GM18520 (cell line): ENCODE measurements at regions not wholly inside any gene's neighbourhood (a gene's known extent, or its start where the extent isn't known, plus 50 kb on each side); places are given as distances from the start of the nearest gene placed in this dataset.
"Not testable (repeated sequence)": the region's sequence is repeated elsewhere in the genome, so short reads cannot be mapped to it uniquely, and the experiment has no call there.

Experiments
- ATAC-seq: cut with Tn5 transposase; IDR thresholded peaks from one replicate; pipeline ENCODE4 v1.9.1; 2021; ENCODE audit not compliant: unreplicated experiment

GRCh38 chr2:7145707-7146106 is 228.5 kb downstream of the RNF144A start:
- ATAC-seq, result no peak

- no peak for ATAC-seq
Observed at GRCh38 chr2:7146151-7146550, 228.9 kb downstream of the RNF144A start.

DNA sequence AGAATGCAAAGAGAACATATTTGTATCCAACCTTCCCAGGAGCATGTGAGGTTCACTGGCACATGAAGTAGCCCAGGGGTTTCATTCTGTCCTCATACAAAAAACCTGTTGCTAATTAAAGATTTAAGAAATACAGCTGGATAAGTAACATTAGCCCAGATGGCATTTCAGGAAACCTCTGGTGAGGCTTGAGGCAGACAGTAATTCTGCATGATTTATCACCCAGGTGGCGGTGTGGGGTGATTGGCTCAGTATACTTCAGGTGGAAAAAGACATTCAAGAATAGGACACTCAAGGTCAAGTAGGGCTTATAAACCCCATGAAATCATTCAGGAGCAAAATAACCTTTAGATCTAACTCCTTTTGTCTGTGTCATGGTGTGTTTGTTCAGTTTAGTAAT is 237.4 kb downstream of the RNF144A start:
- no peak for ATAC-seq

GRCh38 chr2:7161501-7161900 is 244.3 kb downstream of the RNF144A start:
- ATAC-seq, result no peak

GRCh38 chr2:7165736-7166135 is 248.5 kb downstream of the RNF144A start:
- ATAC-seq, result no peak

GRCh38 chr2:7167801-7168411 is 250.7 kb downstream of the RNF144A start:
- ATAC-seq, result no peak

GRCh38 chr2:7169593-7169992 is 252.4 kb downstream of the RNF144A start:
- no peak for ATAC-seq

- not testable (repeated sequence) for ATAC-seq
Observed at GRCh38 chr2:7178996-7179395, 261.8 kb downstream of the RNF144A start.

DNA sequence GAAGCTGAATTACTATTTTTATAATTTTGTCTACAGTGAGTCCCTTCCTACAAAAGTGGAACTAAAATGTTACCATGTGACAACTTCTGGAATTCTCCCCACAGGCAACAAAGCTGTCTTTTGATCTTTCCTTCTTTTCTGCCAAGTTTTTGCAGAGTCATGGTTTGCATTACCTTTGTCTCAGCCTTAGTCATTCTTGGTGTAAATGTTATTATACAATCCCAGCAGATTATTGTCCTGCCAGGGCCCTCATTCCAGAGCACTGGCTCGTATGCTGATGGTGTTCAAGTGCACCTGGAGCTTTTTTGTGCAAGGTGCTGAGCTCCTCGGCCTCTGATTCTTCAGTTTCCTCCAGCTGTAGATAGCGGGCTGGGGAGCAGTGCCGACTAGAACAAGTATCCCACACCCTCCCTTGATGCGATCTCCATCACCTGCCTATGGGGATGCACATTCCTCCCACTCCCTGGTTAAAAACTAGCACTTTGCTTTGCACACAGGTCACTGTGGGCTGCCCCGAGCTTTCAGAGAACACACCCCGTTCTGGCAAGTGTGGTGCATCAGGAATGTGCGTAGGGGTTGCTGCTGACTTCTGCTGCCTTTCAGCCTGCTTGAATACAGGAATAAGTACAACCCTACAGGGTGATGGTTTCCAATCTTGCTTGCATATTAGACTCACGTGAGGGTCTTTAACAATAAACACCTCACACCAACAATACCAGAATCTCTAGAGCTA is 263.6 kb downstream of the RNF144A start:
- no peak for ATAC-seq

DNA sequence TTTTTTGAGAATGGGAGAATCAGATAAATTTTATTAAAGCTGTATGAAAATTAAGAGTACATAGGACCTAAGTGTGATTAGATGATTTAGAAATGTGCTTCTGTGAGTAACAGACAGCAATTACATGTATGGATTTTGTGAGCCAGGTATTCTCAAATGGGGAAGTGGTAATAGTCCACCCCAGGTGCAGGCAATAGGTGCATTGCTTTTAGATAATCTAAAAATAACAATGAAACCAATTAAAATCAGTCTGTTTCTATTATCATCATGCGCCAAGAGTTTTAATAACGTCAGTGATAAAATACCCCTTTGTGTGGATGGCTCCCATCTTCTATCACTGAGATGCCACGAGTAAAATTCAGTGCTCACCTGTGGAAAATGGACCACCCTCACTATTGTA is 265.3 kb downstream of the RNF144A start:
- ATAC-seq, result no peak

- no peak for ATAC-seq
Observed at GRCh38 chr2:7189106-7189505, 271.9 kb downstream of the RNF144A start.

GRCh38 chr2:7190587-7191324 is 273.5 kb downstream of the RNF144A start:
- ATAC-seq, result no peak

GRCh38 chr2:7191932-7192331 is 274.7 kb downstream of the RNF144A start:
- ATAC-seq, result no peak

DNA sequence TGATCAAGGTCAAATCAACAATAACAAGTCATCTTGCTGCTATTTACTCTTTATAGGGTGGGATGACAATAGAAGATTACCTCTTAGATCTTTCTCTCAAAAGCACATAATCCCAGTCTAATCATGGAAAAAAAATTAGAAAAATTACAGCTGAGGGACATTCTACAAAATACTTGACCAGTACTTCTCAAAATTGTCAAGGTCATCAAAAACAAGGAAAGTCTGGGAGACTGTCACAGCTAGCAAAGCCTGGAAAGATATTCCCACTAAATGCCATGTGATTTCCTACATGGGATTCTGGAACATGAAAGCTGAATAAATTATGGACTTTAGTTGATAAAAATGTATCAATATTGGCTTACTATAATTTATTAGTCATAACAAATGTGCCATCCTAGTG is 276.2 kb downstream of the RNF144A start:
- no peak for ATAC-seq

DNA sequence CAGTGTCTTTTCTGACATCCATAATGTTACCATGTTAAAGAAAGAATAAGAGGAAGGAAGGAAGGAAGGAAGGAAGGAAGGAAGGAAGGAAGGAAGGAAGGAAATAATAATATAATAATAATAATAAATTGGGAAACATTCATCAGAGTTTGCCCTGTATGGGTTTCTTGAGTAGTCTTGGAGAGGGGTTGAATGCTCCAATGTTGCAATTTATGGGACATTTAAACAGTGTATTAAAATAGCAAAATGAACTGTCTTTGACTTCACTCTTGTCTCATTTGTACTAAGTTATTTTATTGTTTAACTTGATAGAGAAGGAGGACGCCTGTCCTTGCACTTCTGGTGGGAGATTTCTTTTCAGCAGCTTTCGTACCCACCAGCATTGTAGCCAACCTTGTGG is 277.7 kb downstream of the RNF144A start:
- no peak for ATAC-seq

GRCh38 chr2:7196883-7197282 is 279.7 kb downstream of the RNF144A start:
- ATAC-seq, result no peak

GRCh38 chr2:7201851-7202250 is 284.6 kb downstream of the RNF144A start:
- no peak for ATAC-seq

GRCh38 chr2:7203056-7203467 is 285.9 kb downstream of the RNF144A start:
- ATAC-seq, result no peak

- no peak for ATAC-seq
Observed at GRCh38 chr2:7205151-7205830, 288.1 kb downstream of the RNF144A start.

DNA sequence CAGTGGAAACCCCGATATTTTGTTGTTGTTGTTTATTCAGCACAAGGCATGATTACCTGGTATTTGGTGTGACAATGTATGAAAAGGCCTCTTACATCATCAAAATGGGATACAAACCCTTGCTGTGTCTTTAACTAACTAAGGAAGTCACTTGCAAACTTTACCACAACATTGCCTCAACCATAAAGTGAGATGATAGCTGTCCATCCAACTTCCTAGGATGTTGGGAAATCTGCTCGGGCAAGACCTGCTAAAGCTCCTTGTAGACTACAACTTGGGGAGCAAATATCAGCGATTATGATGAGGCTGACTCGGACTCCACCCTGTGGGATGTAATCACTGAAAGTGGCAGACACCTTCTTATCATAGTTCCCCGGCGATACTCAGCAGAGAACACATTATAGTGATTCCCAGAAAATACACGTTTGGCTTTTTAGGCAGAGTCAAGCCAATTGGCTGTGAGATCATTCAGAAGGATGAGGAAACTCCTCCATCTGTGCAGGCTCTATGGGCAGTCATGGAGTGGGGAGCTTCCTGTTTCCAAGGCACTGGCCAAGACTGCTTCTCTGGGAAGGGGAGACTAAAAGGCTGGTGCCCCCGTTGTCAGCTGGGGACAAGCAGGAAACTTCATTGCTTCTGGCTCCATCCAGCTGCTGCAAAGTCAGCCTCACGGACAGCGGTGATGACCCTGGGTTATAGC is 289.0 kb downstream of the RNF144A start:
- no peak for ATAC-seq

- no peak for ATAC-seq
Observed at GRCh38 chr2:7207631-7208030, 290.4 kb downstream of the RNF144A start.
